HG02642 (cell line): ENCODE measurements at regions not wholly inside any gene's neighbourhood (a gene's known extent, or its start where the extent isn't known, plus 50 kb on each side); places are given as distances from the start of the nearest gene placed in this dataset.

ENCODE experiments used
- ATAC-seq: cut with Tn5 transposase; IDR thresholded peaks from one replicate; pipeline ENCODE4 v1.9.1; 2021; ENCODE audit warnings: mild to moderate bottlenecking; ENCODE audit not compliant: unreplicated experiment, poor library complexity

GRCh38 chr5:89045216-89045615 is 162.2 kb upstream of the MEF2C start:
- no peak for ATAC-seq

DNA sequence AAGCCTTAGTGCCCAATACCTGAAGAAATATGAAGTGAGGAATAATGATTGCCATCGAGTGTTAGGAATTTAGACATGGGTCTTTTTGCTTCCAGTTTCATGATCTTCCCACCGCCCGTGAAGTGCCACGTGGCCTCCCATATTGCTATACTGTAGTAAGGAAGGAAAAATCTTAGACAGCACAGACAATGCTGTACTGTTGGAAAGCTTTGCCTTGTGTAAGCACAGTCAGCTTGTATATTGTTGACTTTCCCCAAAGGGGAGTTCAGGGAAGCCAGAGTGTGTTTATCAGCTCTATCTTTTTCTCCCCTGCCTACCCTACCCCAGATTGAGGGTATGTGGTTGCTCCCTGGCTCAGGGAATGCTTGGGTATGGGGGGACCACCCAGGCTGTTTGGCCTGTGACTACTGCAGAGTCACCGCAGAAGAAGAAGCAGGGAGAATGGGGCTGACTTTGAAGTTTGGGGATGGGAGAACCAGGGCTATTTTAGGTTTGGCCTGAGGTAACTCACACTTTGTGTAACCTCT is 161.8 kb upstream of the MEF2C start:
- ATAC-seq, result no peak

DNA sequence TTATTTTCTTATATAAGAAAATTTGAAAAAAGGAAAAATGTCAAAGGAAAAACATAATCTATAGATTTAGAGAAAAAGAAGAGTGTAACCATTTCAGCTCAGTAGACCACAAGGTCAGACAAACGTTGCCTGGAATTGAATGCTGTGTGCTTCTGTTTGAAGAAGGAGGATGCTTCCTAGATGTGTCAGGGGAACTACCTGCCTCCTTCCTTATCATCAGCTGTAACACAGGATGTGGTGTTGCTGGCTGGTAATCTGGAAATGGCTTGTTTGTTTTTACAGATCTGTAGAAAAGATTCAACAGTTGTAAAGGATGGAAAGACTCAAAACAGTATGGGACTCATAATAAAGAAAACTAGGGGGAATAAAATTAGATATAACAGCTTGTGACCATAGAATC is 160.7 kb upstream of the MEF2C start:
- no peak for ATAC-seq

- no peak for ATAC-seq
These were observed 159.8 kb upstream of the MEF2C start for GRCh38 chr5:89042746-89043145.

DNA sequence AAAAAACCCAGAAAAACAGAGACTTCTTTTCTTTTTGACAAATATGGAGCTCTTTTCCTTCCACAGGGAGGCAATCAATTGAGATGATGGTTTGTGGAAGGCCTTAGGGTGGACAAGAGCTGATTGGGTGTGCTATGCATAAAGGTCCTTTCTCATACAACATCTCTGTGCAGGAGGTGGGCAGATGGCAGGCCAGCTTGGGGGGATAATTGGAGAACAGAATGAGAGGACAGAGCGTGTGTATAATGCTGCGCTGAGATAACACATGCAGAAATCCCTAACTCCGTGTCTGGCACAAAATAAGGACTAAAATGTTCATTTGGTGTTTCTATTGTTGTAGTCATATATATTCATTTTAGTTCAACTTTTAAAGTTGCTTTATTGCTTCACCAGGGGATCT is 159.0 kb upstream of the MEF2C start:
- no peak for ATAC-seq

DNA sequence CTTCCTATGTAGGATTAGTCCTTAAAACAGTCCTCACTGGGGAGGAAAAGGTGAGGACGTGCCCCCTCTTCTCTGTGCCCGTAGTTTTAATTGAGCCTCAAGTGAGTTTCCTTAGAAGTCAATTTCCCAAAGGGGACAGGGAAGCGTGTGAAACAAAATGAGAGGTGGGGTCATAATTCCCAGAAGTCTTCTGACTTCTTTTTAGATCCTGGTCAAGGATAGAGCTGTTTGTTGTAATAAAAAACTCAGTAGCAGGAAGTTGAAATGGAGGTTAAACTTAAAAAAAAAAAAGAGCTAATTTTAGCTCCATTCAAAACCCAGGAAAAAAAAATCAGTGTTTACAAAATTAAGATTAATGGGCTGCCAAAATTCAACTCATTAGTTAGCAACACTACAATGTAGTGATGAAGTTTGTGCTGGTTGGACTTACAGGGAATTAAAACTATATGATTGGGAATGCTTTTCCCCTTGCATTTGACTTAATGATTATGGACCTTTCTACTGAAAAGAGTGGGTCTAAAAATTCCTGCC is 158.3 kb upstream of the MEF2C start:
- ATAC-seq, result no peak

DNA sequence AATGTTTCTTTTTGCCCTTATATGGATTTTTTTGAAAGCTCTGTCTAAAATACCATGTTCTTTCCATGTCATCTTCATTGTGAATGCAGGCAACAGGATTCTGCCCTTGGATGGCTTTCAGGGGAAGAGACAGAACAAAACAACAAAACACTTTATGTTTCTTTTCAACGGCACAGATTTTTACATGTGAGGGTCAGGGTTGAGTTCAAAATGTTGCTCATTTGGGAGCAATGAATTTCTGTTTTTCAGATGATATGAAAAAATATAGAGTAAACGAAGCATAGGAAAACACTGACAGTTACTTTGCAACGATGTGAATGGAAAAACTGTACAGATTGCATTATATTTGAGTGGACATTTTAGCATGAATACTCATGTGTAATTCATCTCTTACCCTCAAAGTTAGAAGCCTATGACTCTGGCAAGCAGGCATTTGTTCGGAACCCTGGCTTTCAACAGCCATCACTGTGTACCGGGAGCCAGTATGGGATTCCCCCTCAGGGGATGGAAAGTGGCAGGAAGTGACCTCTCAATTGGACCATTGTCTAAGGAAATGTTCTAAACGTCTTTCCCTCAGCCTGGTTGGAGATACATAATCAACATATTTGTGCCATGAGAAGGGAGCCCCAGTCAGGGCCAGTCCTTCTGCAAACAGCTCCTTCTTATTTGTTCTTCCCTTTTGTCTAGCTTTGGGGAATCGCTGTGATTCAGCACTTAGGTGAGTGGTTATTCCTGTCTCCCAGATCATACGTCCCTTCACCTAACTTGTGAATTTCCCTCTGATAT is 153.9 kb upstream of the MEF2C start:
- no peak for ATAC-seq

DNA sequence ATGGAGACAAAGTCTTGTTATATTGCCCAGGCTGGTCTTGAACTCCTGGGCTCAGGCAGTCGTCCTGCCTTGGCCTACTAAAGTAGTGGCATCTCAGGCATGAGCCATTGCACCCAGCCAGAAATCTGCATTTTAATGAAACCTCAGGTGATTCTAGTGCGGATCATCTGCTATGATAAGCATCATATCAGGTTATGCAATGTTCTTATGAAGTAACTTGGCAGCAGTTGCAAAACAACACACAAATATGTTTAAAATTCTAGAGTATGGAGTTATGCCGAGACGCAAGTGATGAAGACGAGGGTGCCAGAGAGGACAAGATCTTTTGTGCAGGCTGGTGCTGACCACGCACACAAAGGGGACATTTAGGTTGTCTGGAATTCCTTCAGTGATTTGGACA is 153.2 kb upstream of the MEF2C start:
- no peak for ATAC-seq

- no peak for ATAC-seq
These were observed 151.6 kb upstream of the MEF2C start for GRCh38 chr5:89034588-89034987.

DNA sequence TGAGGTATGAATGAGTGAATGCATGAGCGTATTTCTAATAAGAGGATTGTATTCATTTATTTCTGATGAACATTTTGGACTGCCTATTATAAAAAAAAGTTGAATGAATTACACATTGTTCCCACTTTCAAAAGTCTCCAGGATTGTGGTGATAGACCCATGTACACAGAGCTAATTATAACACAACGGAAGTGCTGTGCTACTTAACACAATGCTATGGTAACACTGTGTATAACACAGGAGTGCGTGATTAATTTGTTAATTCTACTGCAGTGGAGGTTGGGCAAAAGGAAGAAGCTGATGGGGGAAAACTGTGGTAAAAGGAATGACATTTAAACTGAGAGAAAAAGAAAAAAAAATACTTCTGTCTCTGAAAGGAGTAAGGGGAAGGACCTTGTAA is 147.8 kb upstream of the MEF2C start:
- no peak for ATAC-seq

- no peak for ATAC-seq
These were observed 145.8 kb upstream of the MEF2C start for GRCh38 chr5:89028595-89029285.

- ATAC-seq, result no peak
These were observed 141.1 kb upstream of the MEF2C start for GRCh38 chr5:89024045-89024444.

- ATAC-seq, result no peak
These were observed 138.1 kb upstream of the MEF2C start for GRCh38 chr5:89020926-89021610.

- no peak for ATAC-seq
These were observed 133.8 kb upstream of the MEF2C start for GRCh38 chr5:89016741-89017303.

DNA sequence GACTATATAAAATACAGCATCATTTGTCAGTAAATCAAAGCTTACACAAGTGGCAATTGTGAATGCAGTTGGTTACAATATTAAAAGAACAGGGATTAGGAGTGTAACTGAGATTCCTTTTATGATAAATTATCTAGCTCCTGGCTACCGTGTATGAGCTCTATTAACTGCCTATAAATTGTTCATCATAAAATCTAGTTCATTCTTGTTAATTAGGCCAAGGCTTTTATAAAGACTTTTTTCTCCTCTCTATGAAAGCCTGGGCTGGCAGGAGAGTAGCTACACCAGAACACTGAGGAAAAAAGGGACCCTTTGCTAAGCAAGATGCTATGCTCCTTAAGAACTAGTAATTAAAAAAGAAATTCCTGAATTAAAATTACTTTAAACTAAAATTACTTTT is 132.4 kb upstream of the MEF2C start:
- ATAC-seq, result no peak

- no peak for ATAC-seq
These were observed 129.1 kb upstream of the MEF2C start for GRCh38 chr5:89011778-89012711.

DNA sequence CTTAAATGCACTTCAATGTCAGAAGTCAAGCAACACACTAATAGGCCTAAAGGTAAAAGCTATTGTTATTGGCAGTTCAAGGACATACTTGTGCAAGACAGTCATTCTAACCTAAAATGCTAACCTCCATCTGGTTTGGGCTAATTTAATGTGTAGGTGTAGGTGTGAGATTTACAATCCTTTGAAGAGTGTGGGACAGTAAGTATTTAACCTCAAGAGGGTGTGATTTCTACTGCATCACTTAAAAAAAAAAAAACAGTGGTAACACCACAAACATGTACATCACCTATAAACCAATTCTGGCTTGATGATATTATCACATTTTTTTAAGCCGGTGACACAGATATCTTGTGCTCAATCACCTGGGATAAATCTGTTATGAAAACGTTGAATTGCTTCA is 127.5 kb upstream of the MEF2C start:
- no peak for ATAC-seq

GRCh38 chr5:89008291-89008690 is 125.3 kb upstream of the MEF2C start:
- no peak for ATAC-seq

DNA sequence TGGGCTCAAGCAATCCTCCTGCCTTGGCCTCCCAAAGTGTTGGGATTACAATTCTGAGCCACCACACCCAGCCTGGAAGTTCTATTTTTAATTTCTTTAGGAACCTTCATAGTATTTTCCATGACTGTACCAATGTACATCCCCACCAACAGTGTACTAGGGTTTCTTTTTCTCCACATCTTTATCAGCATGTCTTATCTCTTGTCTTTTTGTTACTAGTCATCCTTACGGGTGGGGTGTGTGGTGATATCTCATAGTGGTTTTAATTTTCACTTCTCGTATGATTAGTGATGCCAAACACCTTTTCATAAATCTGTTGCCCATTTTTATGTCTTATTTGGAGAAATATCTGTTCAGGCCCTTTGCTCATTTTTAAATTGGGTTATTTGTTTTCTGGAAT is 123.0 kb upstream of the MEF2C start:
- ATAC-seq, result no peak

- no peak for ATAC-seq
These were observed 121.4 kb upstream of the MEF2C start for GRCh38 chr5:89004379-89004778.
